Kidney tubule cell (primary cell): ENCODE measurements at regions not wholly inside any gene's neighbourhood (a gene's known extent, or its start where the extent isn't known, plus 50 kb on each side); places are given as distances from the start of the nearest gene placed in this dataset.
"Not testable (repeated sequence)": the region's sequence is repeated elsewhere in the genome, so short reads cannot be mapped to it uniquely, and the experiment has no call there.

Experiments
- DNase-seq: peaks from one replicate; pipeline ENCODE4 v3.0.0-alpha.2; 2018; ENCODE audit warnings: low spot score

- no peak for DNase-seq
These were observed 85.8 kb upstream of the FGF3 start for GRCh38 chr11:69904974-69905535.

- DNase-seq: no peak
These were observed 86.6 kb upstream of the FGF3 start for GRCh38 chr11:69905611-69906452.

- DNase-seq: peak; percentile 37
These were observed 87.3 kb upstream of the FGF3 start for GRCh38 chr11:69906453-69906907.

- no peak for DNase-seq
These were observed 88.4 kb upstream of the FGF3 start for GRCh38 chr11:69907611-69908010.

- DNase-seq: no peak
These were observed 89.5 kb upstream of the FGF3 start for GRCh38 chr11:69908511-69909220.

GRCh38 chr11:69909561-69910518 lies 90.6 kb upstream of the FGF3 start:
- no peak for DNase-seq

GRCh38 chr11:69910519-69911309 lies 91.5 kb upstream of the FGF3 start:
- no peak for DNase-seq

- DNase-seq: no peak
These were observed 92.3 kb upstream of the FGF3 start for GRCh38 chr11:69911310-69912160.

GRCh38 chr11:69912161-69912910 lies 93.1 kb upstream of the FGF3 start:
- DNase-seq: no peak

GRCh38 chr11:69912911-69913451 lies 93.8 kb upstream of the FGF3 start:
- no peak for DNase-seq

- no peak for DNase-seq
These were observed 94.5 kb upstream of the FGF3 start for GRCh38 chr11:69913591-69914285.

GRCh38 chr11:69914286-69915150 lies 95.3 kb upstream of the FGF3 start:
- no peak for DNase-seq

- DNase-seq: peak; percentile 24
These were observed 95.9 kb upstream of the FGF3 start for GRCh38 chr11:69915151-69915500.

- peak; percentile 73 for DNase-seq
These were observed 96.5 kb upstream of the FGF3 start for GRCh38 chr11:69915501-69916250.

GRCh38 chr11:69916251-69916649 lies 97.0 kb upstream of the FGF3 start:
- not testable (repeated sequence) for DNase-seq

GRCh38 chr11:69916806-69917387 lies 97.7 kb upstream of the FGF3 start:
- DNase-seq: no peak
